Cardiac fibroblast (primary cell): ENCODE measurements at regions not wholly inside any gene's neighbourhood (a gene's known extent, or its start where the extent isn't known, plus 50 kb on each side); places are given as distances from the start of the nearest gene placed in this dataset.

Experiments
- DNase-seq, 2 donors: peaks; one replicate each; pipeline versions ENCODE4 v3.0.0 to v3.0.0-alpha.2; 2010; ENCODE audit warnings: low read depth in 2 of 2
- H3K4me3 ChIP-seq, 2 donors: replicated peaks in 1 of 2; 1 replicate in 1 of 2; 2 replicates in 1 of 2; pipeline ENCODE4 v1.5.1; 2011; ENCODE audit warnings: low read depth in 2 of 2, low read length in 2 of 2, mild to moderate bottlenecking in 2 of 2, moderate library complexity in 1 of 2
- TF ChIP-seq, protein P1 (sequence below): IDR thresholded peaks from one replicate; pipeline ENCODE4 v1.5.1; 2011; ENCODE audit warnings: low read depth, mild to moderate bottlenecking, low read length, inconsistent platforms

GRCh38 chr17:73749337-73749823 is 105.1 kb upstream of the SDK2 start:
- no peak overlapping the region for H3K4me3 ChIP-seq
- DNase-seq: no peak
- TF ChIP-seq, protein P1, sequence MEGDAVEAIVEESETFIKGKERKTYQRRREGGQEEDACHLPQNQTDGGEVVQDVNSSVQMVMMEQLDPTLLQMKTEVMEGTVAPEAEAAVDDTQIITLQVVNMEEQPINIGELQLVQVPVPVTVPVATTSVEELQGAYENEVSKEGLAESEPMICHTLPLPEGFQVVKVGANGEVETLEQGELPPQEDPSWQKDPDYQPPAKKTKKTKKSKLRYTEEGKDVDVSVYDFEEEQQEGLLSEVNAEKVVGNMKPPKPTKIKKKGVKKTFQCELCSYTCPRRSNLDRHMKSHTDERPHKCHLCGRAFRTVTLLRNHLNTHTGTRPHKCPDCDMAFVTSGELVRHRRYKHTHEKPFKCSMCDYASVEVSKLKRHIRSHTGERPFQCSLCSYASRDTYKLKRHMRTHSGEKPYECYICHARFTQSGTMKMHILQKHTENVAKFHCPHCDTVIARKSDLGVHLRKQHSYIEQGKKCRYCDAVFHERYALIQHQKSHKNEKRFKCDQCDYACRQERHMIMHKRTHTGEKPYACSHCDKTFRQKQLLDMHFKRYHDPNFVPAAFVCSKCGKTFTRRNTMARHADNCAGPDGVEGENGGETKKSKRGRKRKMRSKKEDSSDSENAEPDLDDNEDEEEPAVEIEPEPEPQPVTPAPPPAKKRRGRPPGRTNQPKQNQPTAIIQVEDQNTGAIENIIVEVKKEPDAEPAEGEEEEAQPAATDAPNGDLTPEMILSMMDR: no peak

- TF ChIP-seq, protein P1: no peak
- DNase-seq: no peak
- no peak overlapping the region for H3K4me3 ChIP-seq
These were observed 105.8 kb upstream of the SDK2 start for GRCh38 chr17:73749928-73750605.

DNA sequence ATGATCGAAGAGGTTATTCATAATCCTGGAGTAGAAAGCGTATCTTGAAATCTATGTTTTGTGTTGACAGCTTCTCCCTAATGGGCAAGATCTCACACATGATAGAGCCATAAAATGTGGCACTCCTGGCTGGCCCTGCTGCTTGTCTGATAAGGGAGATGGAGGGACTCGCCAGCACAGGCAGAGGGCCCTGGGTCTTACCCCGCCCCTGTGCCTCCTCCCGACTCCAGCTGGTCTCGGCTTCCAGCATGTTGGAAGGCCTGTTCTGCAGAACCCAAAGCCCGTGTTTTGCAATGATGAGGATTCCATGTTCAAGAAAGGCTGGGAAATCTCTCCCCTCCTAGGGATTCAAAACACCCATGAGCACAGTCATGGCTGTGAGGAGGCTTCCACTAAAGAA is 106.7 kb upstream of the SDK2 start:
- DNase-seq: no peak
- TF ChIP-seq, protein P1: no peak
- H3K4me3 ChIP-seq: no peak overlapping the region

GRCh38 chr17:73753751-73754496 is 109.7 kb upstream of the SDK2 start:
- TF ChIP-seq, protein P1: no peak
- no peak overlapping the region for H3K4me3 ChIP-seq
- no peak for DNase-seq

- TF ChIP-seq, protein P1: no peak
These were observed 110.7 kb upstream of the SDK2 start for GRCh38 chr17:73754886-73755400.

GRCh38 chr17:73757420-73757819 is 113.2 kb upstream of the SDK2 start:
- TF ChIP-seq, protein P1: no peak
- DNase-seq: no peak
- H3K4me3 ChIP-seq: no peak overlapping the region

More at GRCh38 chr17:73754886-73755400, 110.7 kb upstream of the SDK2 start:
- no peak overlapping the region for H3K4me3 ChIP-seq
- no peak for DNase-seq
